Uterus (tissue), 2 donors: ENCODE measurements at regions not wholly inside any gene's neighbourhood (a gene's known extent, or its start where the extent isn't known, plus 50 kb on each side); places are given as distances from the start of the nearest gene placed in this dataset.

ENCODE experiments used
- POLR2A ChIP-seq, 2 donors: fragments of 450-650 bp; IDR thresholded peaks; one replicate each; pipeline ENCODE4 v1.6.1; 2016; ENCODE audit warnings: antibody characterized with exemption in 2 of 2, mild to moderate bottlenecking in 1 of 2, moderate library complexity in 1 of 2
- TF ChIP-seq, protein P1 (sequence below), 4 experiments: fragments of 200-600 bp in 2 of 4; fragments of 450-650 bp in 2 of 4; sonication (generic) in 2 of 4; IDR thresholded peaks; one replicate each; pipeline ENCODE4 v1.5.1; 2016 to 2019; ENCODE audit warnings: antibody characterized with exemption in 4 of 4, mild to moderate bottlenecking in 2 of 4, moderate library complexity in 1 of 4

DNA sequence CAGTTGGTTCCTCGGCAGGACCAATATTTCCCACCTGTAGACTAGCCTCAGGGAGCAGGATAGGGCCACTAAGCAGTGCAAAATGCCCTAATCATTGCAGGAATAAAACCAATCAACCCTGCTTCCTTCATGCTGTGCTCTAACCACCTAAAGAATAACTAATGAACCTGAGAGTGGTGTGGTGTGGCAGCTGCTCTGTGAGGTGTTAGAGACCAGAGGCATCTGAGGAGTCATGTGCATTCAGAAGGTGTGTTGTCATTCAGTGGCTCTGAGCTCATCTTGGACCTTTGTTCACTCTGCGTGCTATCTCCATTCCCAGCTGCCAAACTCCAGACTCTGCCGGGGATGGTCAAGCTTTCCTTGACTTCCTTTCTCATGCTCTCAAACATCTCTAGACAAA is 136.7 kb upstream of the EGLN3 start:
- TF ChIP-seq, protein P1, sequence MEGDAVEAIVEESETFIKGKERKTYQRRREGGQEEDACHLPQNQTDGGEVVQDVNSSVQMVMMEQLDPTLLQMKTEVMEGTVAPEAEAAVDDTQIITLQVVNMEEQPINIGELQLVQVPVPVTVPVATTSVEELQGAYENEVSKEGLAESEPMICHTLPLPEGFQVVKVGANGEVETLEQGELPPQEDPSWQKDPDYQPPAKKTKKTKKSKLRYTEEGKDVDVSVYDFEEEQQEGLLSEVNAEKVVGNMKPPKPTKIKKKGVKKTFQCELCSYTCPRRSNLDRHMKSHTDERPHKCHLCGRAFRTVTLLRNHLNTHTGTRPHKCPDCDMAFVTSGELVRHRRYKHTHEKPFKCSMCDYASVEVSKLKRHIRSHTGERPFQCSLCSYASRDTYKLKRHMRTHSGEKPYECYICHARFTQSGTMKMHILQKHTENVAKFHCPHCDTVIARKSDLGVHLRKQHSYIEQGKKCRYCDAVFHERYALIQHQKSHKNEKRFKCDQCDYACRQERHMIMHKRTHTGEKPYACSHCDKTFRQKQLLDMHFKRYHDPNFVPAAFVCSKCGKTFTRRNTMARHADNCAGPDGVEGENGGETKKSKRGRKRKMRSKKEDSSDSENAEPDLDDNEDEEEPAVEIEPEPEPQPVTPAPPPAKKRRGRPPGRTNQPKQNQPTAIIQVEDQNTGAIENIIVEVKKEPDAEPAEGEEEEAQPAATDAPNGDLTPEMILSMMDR (IDR thresholded peaks at IDR 0.05), result no peak
- TF ChIP-seq POLR2A (IDR thresholded peaks at IDR 0.05), result no peak
